Heart left ventricle (tissue), 16 donors: ENCODE measurements at regions not wholly inside any gene's neighbourhood (a gene's known extent, or its start where the extent isn't known, plus 50 kb on each side); places are given as distances from the start of the nearest gene placed in this dataset.

Source experiments
- ATAC-seq, 4 donors: fragments of 200-7000 bp; cut with Tn5 transposase; one replicate each; pipeline ENCODE4 v1.9.1; 2020 to 2022; ENCODE audit warnings: moderate library complexity in 4 of 4, mild to moderate bottlenecking in 3 of 4, moderate number of reproducible peaks in 1 of 4
- DNase-seq, 5 donors: peaks; one replicate each; pipeline ENCODE4 v3.0.0-alpha.2; 2020
- H3K27ac ChIP-seq, 12 donors: fragments of 200-600 bp; sonication (generic) in 4 of 12; one replicate each; pipeline versions ENCODE4 v1.5.0 to v1.8.0; 2016 to 2022; ENCODE audit warnings: mild to moderate bottlenecking in 2 of 12
- H3K27me3 ChIP-seq, 9 donors: fragments of 200-600 bp; sonication (generic) in 2 of 9; one replicate each; pipeline versions ENCODE4 v1.5.1 to v1.8.0; 2016 to 2022; ENCODE audit warnings: mild to moderate bottlenecking in 3 of 9
- H3K36me3 ChIP-seq, 9 donors: fragments of 200-600 bp; sonication (generic) in 2 of 9; one replicate each; pipeline versions ENCODE4 v1.5.0 to v1.8.0; 2018 to 2022; ENCODE audit warnings: mild to moderate bottlenecking in 2 of 9
- H3K4me1 ChIP-seq, 12 donors: fragments of 200-600 bp; sonication (generic) in 4 of 12; one replicate each; pipeline versions ENCODE4 v1.5.0 to v1.8.0; 2016 to 2022; ENCODE audit warnings: mild to moderate bottlenecking in 3 of 12
- H3K4me3 ChIP-seq, 12 donors: fragments of 200-600 bp; sonication (generic) in 4 of 12; one replicate each; pipeline versions ENCODE4 v1.5.0 to v1.8.0; 2017 to 2022; ENCODE audit warnings: mild to moderate bottlenecking in 9 of 12, moderate library complexity in 4 of 12
- H3K9me3 ChIP-seq, 12 donors: fragments of 200-600 bp; sonication (generic) in 4 of 12; one replicate each; pipeline versions ENCODE4 v1.5.0 to v1.8.0; 2016 to 2022; ENCODE audit warnings: mild to moderate bottlenecking in 1 of 12
- CTCF ChIP-seq, 12 donors: fragments of 200-600 bp; sonication (generic) in 4 of 12; IDR thresholded peaks; one replicate each; pipeline versions ENCODE4 v1.5.0 to v1.8.0; 2018 to 2022; ENCODE audit warnings: antibody characterized with exemption in 12 of 12, mild to moderate bottlenecking in 5 of 12
- POLR2A ChIP-seq, 2 donors: fragments of 450-650 bp; IDR thresholded peaks; one replicate each; pipeline ENCODE4 v1.6.1; 2017; ENCODE audit warnings: antibody characterized with exemption in 2 of 2, mild to moderate bottlenecking in 2 of 2, moderate library complexity in 2 of 2
- WGBS, 4 donors: extraction: QIAGEN DNeasy Blood & Tissue Kit in 2 of 4; methylation state at CpG; one replicate each; pipeline versions ENCODE4 v1.1.5 to v1.1.7; 2013 to 2018; 5-methylcytosine and 5-hydroxymethylcytosine counted together
- intact Hi-C, 10 donors: fragments of 100-400 bp; cut with DNase I; formaldehyde crosslinking; loops; one replicate each; pipeline versions ENCODE4 v1.11.1 to v1.14.2; 2022
- donor health status: ischemic (EF 13 %, LVEDD 7.1; RV severe dilation, severe dysfunction).
- donor health status: healthy with polysubstance abuse.
- donor health status: DM: no; HTN: yes; CAD: no.
- donor health status: DM: no; HTN: no; CAD: no.
- donor health status: ischemic (EF 25% LVEDD 6.9; RV normal size, moderate dysfunction).
- donor health status: ischemic (EF 25% LVEDD 5.7; RV mildly dilated, moderate dysfunction).
- donor health status: healthy.
- donor health status: DM: yes; HTN: yes; CAD: no.
- donor health status: ischemic (EF 35%, LVEDD 5.7; RV mildly dilated, moderate dysfunction).
- donor health status: nonischemic (EF 11% LVEDD 7.7; RV severe dilation, severe dysfunction).
- donor health status: DM: yes; HTN: yes; CAD: no.
- donor health status: PGD.
- donor health status: ischemic (EF 29% LVEDD 5.4; RV normal size, mild dysfunction).
- donor health status: nonischemic (EF 23%, LVEDD 6.1; RV moderate dilation, normal function).

GRCh38 chr2:177063331-177063730, 149.3 kb upstream of the HNRNPA3 start:
- Histone ChIP-seq H3K36me3 (no peaks in the 10 kb centered on the region), H3K27me3 (peaks cover 0 to 20% (median 0%) of the 10 kb centered on the region in 9 donors), H3K4me1 (no peaks in the 10 kb centered on the region), H3K4me3 (no peak overlapping the region), H3K9me3 (no peaks in the 10 kb centered on the region), H3K27ac (no peak overlapping the region)
- DNase-seq (no peak), ATAC-seq (no peak)
- WGBS, 4 donors: 85 to 93% (median 89%) methylated on average over 1 of the region's 1 CpG
- intact Hi-C loops: no loop called here
- TF ChIP-seq CTCF (IDR thresholded peaks at IDR 0.05) (no peak), POLR2A (IDR thresholded peaks at IDR 0.05) (no peak)

- no peak for DNase-seq
- Histone ChIP-seq H3K4me1 (no peaks in the 10 kb centered on the region), H3K9me3 (no peaks in the 10 kb centered on the region), H3K36me3 (no peaks in the 10 kb centered on the region), H3K4me3 (no peak overlapping the region), H3K27ac (no peak overlapping the region), H3K27me3 (peaks cover 0 to 20% (median 0%) of the 10 kb centered on the region in 9 donors)
- ATAC-seq: no peak
- WGBS, 4 donors: 64 to 86% (median 71%) methylated on average over 4 of the region's 4 CpGs
- intact Hi-C loops: no loop called here
- TF ChIP-seq POLR2A (IDR thresholded peaks at IDR 0.05): no peak
- no peak for TF ChIP-seq CTCF (IDR thresholded peaks at IDR 0.05)
Measured at GRCh38 chr2:177064422-177064821, 148.2 kb upstream of the HNRNPA3 start.

GRCh38 chr2:177068967-177069366, 143.6 kb upstream of the HNRNPA3 start:
- peaks cover 0 to 3% (median 0%) of the 10 kb centered on the region in 9 donors for H3K27me3 ChIP-seq
- TF ChIP-seq CTCF (IDR thresholded peaks at IDR 0.05) (no peak), POLR2A (IDR thresholded peaks at IDR 0.05) (no peak)
- no peak overlapping the region for H3K4me3 ChIP-seq
- no peak overlapping the region for H3K27ac ChIP-seq
- no peaks in the 10 kb centered on the region for H3K4me1 ChIP-seq
- no peak for ATAC-seq
- H3K36me3 ChIP-seq: no peaks in the 10 kb centered on the region
- intact Hi-C loops: no loop called here
- no peaks in the 10 kb centered on the region for H3K9me3 ChIP-seq
- 80 to 97% (median 93%) methylated on average over 1 of the region's 1 CpG for WGBS, 4 donors
- DNase-seq: no peak

- WGBS, 4 donors: 71 to 79% (median 78%) methylated on average over 2 of the region's 2 CpGs
- intact Hi-C loops: no loop called here
- ATAC-seq: no peak
- no peak for DNase-seq
- H3K4me3 ChIP-seq: no peak overlapping the region
- peak overlapping the region in 1 of 12 donors; percentile 5 for H3K27ac ChIP-seq
- H3K9me3 ChIP-seq: no peaks in the 10 kb centered on the region
- peaks cover 0 to 5% (median 0%) of the 10 kb centered on the region in 9 donors for H3K27me3 ChIP-seq
- H3K36me3 ChIP-seq: no peaks in the 10 kb centered on the region
- TF ChIP-seq CTCF (IDR thresholded peaks at IDR 0.05): no peak
- no peak for TF ChIP-seq POLR2A (IDR thresholded peaks at IDR 0.05)
- no peaks in the 10 kb centered on the region for H3K4me1 ChIP-seq
Measured at GRCh38 chr2:177072090-177072489, 140.5 kb upstream of the HNRNPA3 start.
